Natural killer cell (primary cell): ENCODE measurements at regions not wholly inside any gene's neighbourhood (a gene's known extent, or its start where the extent isn't known, plus 50 kb on each side); places are given as distances from the start of the nearest gene placed in this dataset.

ENCODE experiments used
- ATAC-seq, 3 donors: fragments of 150-1000 bp in 2 of 3; fragments of 200-7000 bp in 1 of 3; cut with Tn5 transposase; 1 replicate in 1 of 3; 2 replicates in 2 of 3; pipeline ENCODE4 v1.10.0; 2021; ENCODE audit warnings: mild to moderate bottlenecking in 2 of 3, moderate library complexity in 2 of 3
- DNase-seq, 2 donors: peaks; one replicate each; pipeline versions ENCODE4 v3.0.0 to v3.0.0-alpha.2; 2013 to 2021; ENCODE audit warnings: mixed read lengths in 1 of 2
- H3K27ac ChIP-seq: one replicate; pipeline ENCODE4 v1.5.1; 2013; ENCODE audit warnings: mild to moderate bottlenecking, low read length
- H3K27me3 ChIP-seq: one replicate; pipeline ENCODE4 v1.6.1; 2013; ENCODE audit warnings: low read length; ENCODE audit not compliant: control insufficient read depth, insufficient read depth
- H3K36me3 ChIP-seq: one replicate; pipeline ENCODE4 v1.6.1; 2013; ENCODE audit warnings: low read length; ENCODE audit not compliant: control insufficient read depth, insufficient read depth
- H3K4me1 ChIP-seq: one replicate; pipeline ENCODE4 v1.6.1; 2013; ENCODE audit warnings: low read length; ENCODE audit not compliant: control insufficient read depth, insufficient read depth
- H3K4me3 ChIP-seq: one replicate; pipeline ENCODE4 v1.5.1; 2013; ENCODE audit warnings: low read length
- H3K9me3 ChIP-seq: one replicate; pipeline ENCODE4 v1.6.1; 2013; ENCODE audit warnings: low read length; ENCODE audit not compliant: control insufficient read depth, insufficient read depth
- H3K27ac Mint-ChIP-seq, 2 donors: one replicate each; pipeline ENCODE4 v1.8.0; 2022; ENCODE audit warnings: mild to moderate bottlenecking in 2 of 2, mixed read lengths in 2 of 2, moderate library complexity in 1 of 2
- H3K27me3 Mint-ChIP-seq, 2 donors: one replicate each; pipeline ENCODE4 v1.8.0; 2022; ENCODE audit warnings: low read depth in 2 of 2, mixed read lengths in 2 of 2
- H3K36me3 Mint-ChIP-seq: one replicate; pipeline ENCODE4 v1.8.0; 2022; ENCODE audit warnings: mixed read lengths
- H3K4me1 Mint-ChIP-seq, 2 donors: one replicate each; pipeline ENCODE4 v1.8.0; 2022; ENCODE audit warnings: mixed read lengths in 2 of 2
- H3K4me3 Mint-ChIP-seq: one replicate; pipeline ENCODE4 v1.8.0; 2022; ENCODE audit warnings: mild to moderate bottlenecking, moderate library complexity, mixed read lengths
- H3K9me3 Mint-ChIP-seq, 2 donors: one replicate each; pipeline ENCODE4 v1.8.0; 2022; ENCODE audit warnings: mixed read lengths in 2 of 2
- WGBS: methylation state at CpG from one replicate; pipeline ENCODE4 v1.1.7; 2013; ENCODE audit warnings: missing lambda C conversion rate; ENCODE audit not compliant: insufficient coverage; 5-methylcytosine and 5-hydroxymethylcytosine counted together
- intact Hi-C: fragments of 100-400 bp; cut with micrococcal nuclease; formaldehyde crosslinking; loops from one replicate; pipeline ENCODE4 v1.14.2; 2022
- TF ChIP-seq, protein P1 (sequence below): fragments of 200-600 bp; IDR thresholded peaks from one replicate; pipeline ENCODE4 v1.8.0; 2022; ENCODE audit warnings: antibody characterized with exemption

- Mint-ChIP-seq H3K27ac (no peak overlapping the region), H3K27me3 (no peaks in the 10 kb centered on the region), H3K36me3 (no peaks in the 10 kb centered on the region), H3K4me1 (no peaks in the 10 kb centered on the region), H3K9me3 (peaks cover 2 to 7% of the 10 kb centered on the region in 2 donors), H3K4me3 (no peak overlapping the region)
- no peak for DNase-seq
- Histone ChIP-seq H3K27ac (no peak overlapping the region), H3K4me3 (no peak overlapping the region), H3K36me3 (no peaks in the 10 kb centered on the region), H3K9me3 (peaks cover 2% of the 10 kb centered on the region), H3K4me1 (no peaks in the 10 kb centered on the region), H3K27me3 (no peaks in the 10 kb centered on the region)
- TF ChIP-seq, protein P1, sequence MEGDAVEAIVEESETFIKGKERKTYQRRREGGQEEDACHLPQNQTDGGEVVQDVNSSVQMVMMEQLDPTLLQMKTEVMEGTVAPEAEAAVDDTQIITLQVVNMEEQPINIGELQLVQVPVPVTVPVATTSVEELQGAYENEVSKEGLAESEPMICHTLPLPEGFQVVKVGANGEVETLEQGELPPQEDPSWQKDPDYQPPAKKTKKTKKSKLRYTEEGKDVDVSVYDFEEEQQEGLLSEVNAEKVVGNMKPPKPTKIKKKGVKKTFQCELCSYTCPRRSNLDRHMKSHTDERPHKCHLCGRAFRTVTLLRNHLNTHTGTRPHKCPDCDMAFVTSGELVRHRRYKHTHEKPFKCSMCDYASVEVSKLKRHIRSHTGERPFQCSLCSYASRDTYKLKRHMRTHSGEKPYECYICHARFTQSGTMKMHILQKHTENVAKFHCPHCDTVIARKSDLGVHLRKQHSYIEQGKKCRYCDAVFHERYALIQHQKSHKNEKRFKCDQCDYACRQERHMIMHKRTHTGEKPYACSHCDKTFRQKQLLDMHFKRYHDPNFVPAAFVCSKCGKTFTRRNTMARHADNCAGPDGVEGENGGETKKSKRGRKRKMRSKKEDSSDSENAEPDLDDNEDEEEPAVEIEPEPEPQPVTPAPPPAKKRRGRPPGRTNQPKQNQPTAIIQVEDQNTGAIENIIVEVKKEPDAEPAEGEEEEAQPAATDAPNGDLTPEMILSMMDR: no peak
- ATAC-seq: no peak
- WGBS: no CpG with 5 or more reads among the region's 1 CpG
- intact Hi-C loops: no loop called here
These were observed 515.6 kb upstream of the ST8SIA4 start for GRCh38 chr5:101418713-101419118.

DNA sequence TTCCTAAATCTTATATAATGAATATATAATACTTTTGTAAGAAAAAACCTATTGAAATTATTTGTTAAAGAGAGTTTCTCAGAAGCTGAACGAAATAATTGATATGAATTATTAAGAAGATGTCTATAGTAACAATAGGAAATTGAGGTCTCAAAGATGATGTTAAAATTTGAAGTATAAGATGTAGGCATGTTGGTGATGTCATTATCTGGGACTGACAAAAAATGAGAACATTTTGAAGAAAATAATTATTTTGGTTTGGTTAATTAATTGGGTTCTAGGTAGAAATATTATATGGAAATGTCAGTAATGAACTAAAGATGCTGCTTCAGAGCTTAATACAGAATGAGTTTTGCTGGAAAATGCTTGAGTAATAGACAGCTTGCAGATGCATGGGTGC, 501.4 kb upstream of the ST8SIA4 start:
- 63% methylated on average over 1 of the region's 1 CpG for WGBS
- no peaks in the 10 kb centered on the region for H3K4me1 Mint-ChIP-seq
- Histone ChIP-seq H3K36me3 (no peaks in the 10 kb centered on the region), H3K4me1 (no peaks in the 10 kb centered on the region), H3K27me3 (no peaks in the 10 kb centered on the region), H3K9me3 (no peaks in the 10 kb centered on the region), H3K27ac (no peak overlapping the region), H3K4me3 (no peak overlapping the region)
- no peak overlapping the region for H3K4me3 Mint-ChIP-seq
- ATAC-seq (no peak), DNase-seq (no peak)
- TF ChIP-seq, protein P1: no peak
- H3K27ac Mint-ChIP-seq: no peak overlapping the region
- H3K36me3 Mint-ChIP-seq: no peaks in the 10 kb centered on the region
- H3K27me3 Mint-ChIP-seq: no peaks in the 10 kb centered on the region
- peaks cover 6 to 20% of the 10 kb centered on the region in 2 donors for H3K9me3 Mint-ChIP-seq
- intact Hi-C loops: no loop called here

- H3K4me3 ChIP-seq: no peak overlapping the region
- H3K4me3 Mint-ChIP-seq: no peak overlapping the region
- DNase-seq: no peak
- H3K27me3 ChIP-seq: no peaks in the 10 kb centered on the region
- H3K27me3 Mint-ChIP-seq: no peaks in the 10 kb centered on the region
- no peaks in the 10 kb centered on the region for H3K9me3 Mint-ChIP-seq
- H3K27ac Mint-ChIP-seq: no peak overlapping the region
- ATAC-seq: no peak
- no peaks in the 10 kb centered on the region for H3K36me3 Mint-ChIP-seq
- H3K27ac ChIP-seq: no peak overlapping the region
- H3K4me1 ChIP-seq: no peaks in the 10 kb centered on the region
- H3K36me3 ChIP-seq: no peaks in the 10 kb centered on the region
- WGBS: 76% methylated on average over 5 of the region's 5 CpGs
- H3K9me3 ChIP-seq: no peaks in the 10 kb centered on the region
- no peaks in the 10 kb centered on the region for H3K4me1 Mint-ChIP-seq
- TF ChIP-seq, protein P1: no peak
- intact Hi-C loops: no loop called here
These were observed 490.8 kb upstream of the ST8SIA4 start for GRCh38 chr5:101393795-101394450.
